Trophoblast cell (in vitro differentiated cells and primary cell): ENCODE measurements at regions not wholly inside any gene's neighbourhood (a gene's known extent, or its start where the extent isn't known, plus 50 kb on each side); places are given as distances from the start of the nearest gene placed in this dataset.

Experiments used
- DNase-seq, 2 donors: peaks; one replicate each; pipeline ENCODE4 v3.0.0-alpha.2; 2016
- H2AFZ ChIP-seq: 2 replicates; pipeline ENCODE4 v1.6.1; 2013; ENCODE audit warnings: low read length, moderate library complexity, mild to moderate bottlenecking; ENCODE audit not compliant: insufficient read depth, poor library complexity
- H2AK5ac ChIP-seq: 2 replicates; pipeline ENCODE4 v1.6.1; 2013; ENCODE audit warnings: mild to moderate bottlenecking, low read length
- H2BK120ac ChIP-seq: 2 replicates; pipeline ENCODE4 v1.6.1; 2013; ENCODE audit warnings: low read length, mild to moderate bottlenecking, moderate library complexity; ENCODE audit not compliant: insufficient read depth, poor library complexity
- H2BK12ac ChIP-seq: 2 replicates; pipeline ENCODE4 v1.6.1; 2013; ENCODE audit warnings: mild to moderate bottlenecking, low read length, moderate library complexity
- H2BK5ac ChIP-seq: 2 replicates; pipeline ENCODE4 v1.6.1; 2013; ENCODE audit warnings: low read length, low read depth, moderate library complexity, mild to moderate bottlenecking; ENCODE audit not compliant: poor library complexity
- H3K14ac ChIP-seq: 2 replicates; pipeline ENCODE4 v1.6.1; 2013; ENCODE audit warnings: mild to moderate bottlenecking, low read length
- H3K18ac ChIP-seq: 2 replicates; pipeline ENCODE4 v1.6.1; 2013; ENCODE audit warnings: mild to moderate bottlenecking, low read length
- H3K23ac ChIP-seq: 2 replicates; pipeline ENCODE4 v1.6.1; 2013; ENCODE audit warnings: low read length
- H3K27ac ChIP-seq: 2 replicates; pipeline ENCODE4 v1.5.1; 2013; ENCODE audit warnings: low read depth, mild to moderate bottlenecking, inconsistent platforms, low read length, moderate library complexity
- H3K27me3 ChIP-seq: 2 replicates; pipeline ENCODE4 v1.6.1; 2013; ENCODE audit warnings: inconsistent platforms, mild to moderate bottlenecking, low read length, moderate library complexity; ENCODE audit not compliant: insufficient read depth
- H3K36me3 ChIP-seq, 2 experiments: 1 replicate in 1 of 2; 2 replicates in 1 of 2; pipeline ENCODE4 v1.6.1; 2013; ENCODE audit warnings: low read length in 2 of 2, mild to moderate bottlenecking in 2 of 2, moderate library complexity in 1 of 2; ENCODE audit not compliant: insufficient read depth in 2 of 2, control insufficient read depth in 1 of 2
- H3K4ac ChIP-seq: 2 replicates; pipeline ENCODE4 v1.6.1; 2013; ENCODE audit warnings: low read depth, mild to moderate bottlenecking, low read length, moderate library complexity
- H3K4me1 ChIP-seq, 2 experiments: 1 replicate in 1 of 2; 2 replicates in 1 of 2; pipeline ENCODE4 v1.6.1; 2013; ENCODE audit warnings: low read length in 2 of 2, mild to moderate bottlenecking in 2 of 2, moderate library complexity in 1 of 2; ENCODE audit not compliant: insufficient read depth in 2 of 2, control insufficient read depth in 1 of 2
- H3K4me2 ChIP-seq: 2 replicates; pipeline ENCODE4 v1.6.1; 2013; ENCODE audit warnings: inconsistent platforms, mild to moderate bottlenecking, low read length, moderate library complexity
- H3K4me3 ChIP-seq: 2 replicates; pipeline ENCODE4 v1.5.1; 2013; ENCODE audit warnings: mild to moderate bottlenecking, low read depth, low read length, inconsistent platforms
- H3K79me1 ChIP-seq: one replicate; pipeline ENCODE4 v1.6.1; 2013; ENCODE audit warnings: low read length
- H3K79me2 ChIP-seq: 2 replicates; pipeline ENCODE4 v1.6.1; 2013; ENCODE audit warnings: low read length, mild to moderate bottlenecking; ENCODE audit not compliant: control insufficient read depth, insufficient read depth, poor library complexity
- H3K9ac ChIP-seq: 2 replicates; pipeline ENCODE4 v1.6.1; 2013; ENCODE audit warnings: mild to moderate bottlenecking, low read length
- H3K9me3 ChIP-seq: 2 replicates; pipeline ENCODE4 v1.6.1; 2013; ENCODE audit warnings: low read depth, mild to moderate bottlenecking, control low read depth, inconsistent platforms, low read length; ENCODE audit not compliant: insufficient read depth
- H4K12ac ChIP-seq: 2 replicates; pipeline ENCODE4 v1.6.1; 2013; ENCODE audit warnings: low read depth, mild to moderate bottlenecking, low read length, moderate library complexity
- H4K8ac ChIP-seq: 2 replicates; pipeline ENCODE4 v1.6.1; 2013; ENCODE audit warnings: low read depth, mild to moderate bottlenecking, low read length, moderate library complexity
- H4K91ac ChIP-seq: one replicate; pipeline ENCODE4 v1.6.1; 2013; ENCODE audit warnings: low read depth, mild to moderate bottlenecking, low read length, moderate library complexity
- WGBS: extraction: QIAGEN DNeasy Blood & Tissue Kit; methylation state at CpG from one replicate; pipeline ENCODE4 v1.1.7; 2013; ENCODE audit warnings: missing lambda C conversion rate; ENCODE audit not compliant: insufficient read length, insufficient coverage; ENCODE audit errors: extremely low coverage; 5-methylcytosine and 5-hydroxymethylcytosine counted together

DNA sequence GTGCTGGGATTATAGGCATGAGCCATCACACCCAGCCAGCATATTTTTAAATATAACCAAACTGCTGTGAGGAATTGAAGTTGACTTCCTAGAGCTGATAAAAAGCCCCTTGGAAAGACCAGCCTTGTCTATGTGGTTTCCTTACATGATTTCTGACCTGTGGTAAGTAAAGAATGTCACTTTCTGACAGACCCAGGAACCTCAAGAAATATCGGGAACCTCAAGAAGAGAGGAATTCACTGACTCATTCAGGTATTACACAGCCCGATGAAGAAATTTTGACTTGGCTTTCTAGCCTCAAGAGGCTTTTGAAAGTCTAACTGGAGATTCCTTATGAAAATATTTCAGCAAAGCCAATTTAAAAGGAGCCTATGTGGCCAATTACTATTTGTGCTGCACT is 71.8 kb downstream of the FOXF2 start:
- no peaks in the 10 kb centered on the region for H3K36me3 ChIP-seq
- H3K4me1 ChIP-seq = no peaks in the 10 kb centered on the region
- no peak overlapping the region for H4K8ac ChIP-seq
- H2AK5ac ChIP-seq = no peak overlapping the region
- H4K12ac ChIP-seq = no peak overlapping the region
- H3K27me3 ChIP-seq = no peaks in the 10 kb centered on the region
- no peak overlapping the region for H3K27ac ChIP-seq
- H3K4me2 ChIP-seq = no peak overlapping the region
- no peak overlapping the region for H3K14ac ChIP-seq
- no CpG with 5 or more reads among the region's 2 CpGs for WGBS
- no peak overlapping the region for H3K9ac ChIP-seq
- H3K23ac ChIP-seq = no peak overlapping the region
- no peak overlapping the region for H2BK12ac ChIP-seq
- H2BK120ac ChIP-seq = no peak overlapping the region
- H3K4ac ChIP-seq = no peak overlapping the region
- H3K9me3 ChIP-seq = peaks cover 2% of the 10 kb centered on the region
- H3K79me1 ChIP-seq = no peaks in the 10 kb centered on the region
- H3K79me2 ChIP-seq = no peaks in the 10 kb centered on the region
- H3K18ac ChIP-seq = no peak overlapping the region
- DNase-seq = no peak
- no peak overlapping the region for H3K4me3 ChIP-seq
- H2AFZ ChIP-seq = no peak overlapping the region
- no peak overlapping the region for H4K91ac ChIP-seq
- H2BK5ac ChIP-seq = no peak overlapping the region

DNA sequence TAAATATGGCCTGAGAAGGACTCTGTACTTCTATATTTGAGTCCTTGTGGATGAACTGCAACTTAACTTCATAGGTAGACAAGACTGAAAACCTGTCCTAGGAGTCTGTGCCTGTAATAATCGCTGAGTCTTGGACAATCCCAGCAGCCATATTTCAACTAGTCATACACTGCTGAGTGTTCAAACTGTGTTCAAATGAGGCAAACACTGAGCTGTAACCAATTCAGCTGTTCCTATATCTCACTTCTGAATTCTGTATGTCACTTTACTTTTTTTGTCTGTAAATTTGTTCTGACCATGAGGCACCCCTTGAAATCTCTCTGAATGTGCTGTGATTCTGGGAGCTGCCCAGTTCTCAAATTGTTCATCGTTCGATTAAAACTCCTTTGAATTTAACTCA is 72.4 kb downstream of the FOXF2 start:
- no peak overlapping the region for H3K9ac ChIP-seq
- H3K27ac ChIP-seq = no peak overlapping the region
- no peak overlapping the region for H4K8ac ChIP-seq
- no peak overlapping the region for H2AK5ac ChIP-seq
- no peaks in the 10 kb centered on the region for H3K4me1 ChIP-seq
- H2AFZ ChIP-seq = no peak overlapping the region
- no peak overlapping the region for H3K18ac ChIP-seq
- H2BK120ac ChIP-seq = no peak overlapping the region
- no peaks in the 10 kb centered on the region for H3K79me1 ChIP-seq
- no peak overlapping the region for H2BK5ac ChIP-seq
- H3K9me3 ChIP-seq = peaks cover 2% of the 10 kb centered on the region
- H3K4me2 ChIP-seq = no peak overlapping the region
- no peak overlapping the region for H3K4me3 ChIP-seq
- no peaks in the 10 kb centered on the region for H3K27me3 ChIP-seq
- H4K12ac ChIP-seq = no peak overlapping the region
- no peaks in the 10 kb centered on the region for H3K36me3 ChIP-seq
- no peaks in the 10 kb centered on the region for H3K79me2 ChIP-seq
- no peak overlapping the region for H4K91ac ChIP-seq
- H3K23ac ChIP-seq = no peak overlapping the region
- no peak for DNase-seq
- WGBS = no CpG with 5 or more reads among the region's 3 CpGs
- H3K4ac ChIP-seq = no peak overlapping the region
- H2BK12ac ChIP-seq = no peak overlapping the region
- no peak overlapping the region for H3K14ac ChIP-seq

DNA sequence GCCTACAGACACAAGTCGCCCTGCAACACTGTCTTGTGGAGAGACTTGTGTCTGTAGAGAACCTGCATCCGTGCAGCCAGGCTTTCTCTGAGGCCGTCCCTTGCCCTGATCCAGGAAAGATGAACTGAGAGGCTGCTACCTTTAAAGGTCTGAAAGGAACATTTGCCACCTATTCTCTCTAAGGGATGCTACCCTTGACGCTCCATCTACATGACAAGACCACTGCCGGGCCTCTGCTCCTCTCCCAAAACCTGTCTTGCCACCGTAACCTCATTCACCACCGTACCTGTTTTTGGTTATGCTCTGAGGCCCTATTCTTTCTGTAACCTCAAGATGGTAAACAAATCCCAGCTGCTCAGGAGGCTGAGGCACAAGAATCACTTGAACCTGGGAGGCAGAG is 73.9 kb downstream of the FOXF2 start:
- H3K79me2 ChIP-seq = no peaks in the 10 kb centered on the region
- H3K27ac ChIP-seq = no peak overlapping the region
- no peaks in the 10 kb centered on the region for H3K4me1 ChIP-seq
- H3K79me1 ChIP-seq = no peaks in the 10 kb centered on the region
- no peak overlapping the region for H3K4ac ChIP-seq
- H4K8ac ChIP-seq = no peak overlapping the region
- H3K23ac ChIP-seq = no peak overlapping the region
- no peak overlapping the region for H2BK12ac ChIP-seq
- H3K4me3 ChIP-seq = no peak overlapping the region
- peaks cover 2% of the 10 kb centered on the region for H3K9me3 ChIP-seq
- no peak overlapping the region for H3K14ac ChIP-seq
- H4K12ac ChIP-seq = no peak overlapping the region
- no peak for DNase-seq
- no peak overlapping the region for H2BK120ac ChIP-seq
- H4K91ac ChIP-seq = no peak overlapping the region
- no peak overlapping the region for H3K9ac ChIP-seq
- H2AFZ ChIP-seq = no peak overlapping the region
- no peak overlapping the region for H2AK5ac ChIP-seq
- no peak overlapping the region for H3K18ac ChIP-seq
- no peak overlapping the region for H2BK5ac ChIP-seq
- no peaks in the 10 kb centered on the region for H3K36me3 ChIP-seq
- no peak overlapping the region for H3K4me2 ChIP-seq
- no peaks in the 10 kb centered on the region for H3K27me3 ChIP-seq
- WGBS = no CpG with 5 or more reads among the region's 7 CpGs

DNA sequence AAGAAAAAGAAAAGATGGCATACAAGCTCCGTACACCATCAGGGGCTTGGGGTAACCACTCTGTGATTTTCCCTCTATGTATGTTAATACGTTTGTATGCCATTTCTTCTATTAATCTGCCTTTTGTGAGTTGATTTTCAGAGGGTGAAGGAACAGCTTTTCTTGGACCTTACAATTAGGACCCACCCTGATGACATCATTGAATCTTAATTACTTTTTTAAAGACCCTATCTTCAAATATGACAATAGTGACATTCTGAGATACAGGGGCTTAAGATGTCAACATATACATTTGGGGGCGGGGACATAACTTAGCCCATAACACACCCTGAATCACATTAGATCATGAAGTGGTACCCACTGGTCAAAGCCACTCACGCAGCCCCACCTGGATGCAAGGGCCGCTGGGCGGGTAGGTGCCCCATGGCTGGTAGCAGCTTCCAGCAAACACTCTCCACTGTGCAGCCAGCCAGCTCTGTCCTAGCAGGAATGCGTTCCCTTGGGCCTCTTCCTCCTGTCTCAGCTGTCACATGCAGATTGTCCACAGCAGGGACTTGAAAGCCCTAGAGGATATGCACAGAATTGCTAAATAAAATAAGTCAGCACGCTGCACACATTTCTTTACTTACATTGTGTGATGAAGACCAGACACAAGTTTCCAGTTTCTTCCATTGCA is 74.5 kb downstream of the FOXF2 start:
- Histone ChIP-seq H3K23ac (no peak overlapping the region), H3K4me2 (no peak overlapping the region), H2BK120ac (no peak overlapping the region), H3K79me2 (no peaks in the 10 kb centered on the region), H3K4ac (no peak overlapping the region), H3K4me3 (peak overlapping the region; percentile 20), H4K12ac (no peak overlapping the region), H3K36me3 (no peaks in the 10 kb centered on the region), H2BK5ac (no peak overlapping the region), H2AFZ (no peak overlapping the region), H3K9ac (no peak overlapping the region), H3K27ac (no peak overlapping the region), H3K79me1 (no peaks in the 10 kb centered on the region), H3K27me3 (no peaks in the 10 kb centered on the region), H3K14ac (no peak overlapping the region), H2AK5ac (no peak overlapping the region), H3K4me1 (no peaks in the 10 kb centered on the region), H2BK12ac (no peak overlapping the region), H3K9me3 (peaks cover 2% of the 10 kb centered on the region), H3K18ac (no peak overlapping the region), H4K8ac (no peak overlapping the region), H4K91ac (no peak overlapping the region)
- DNase-seq = no peak
- WGBS = no CpG with 5 or more reads among the region's 8 CpGs
